Mesenchymal stem cell (in vitro differentiated cells and primary cell): ENCODE measurements at regions not wholly inside any gene's neighbourhood (a gene's known extent, or its start where the extent isn't known, plus 50 kb on each side); places are given as distances from the start of the nearest gene placed in this dataset.

Experiments
- DNase-seq: peaks from one replicate; pipeline ENCODE4 v3.0.0-alpha.2; 2013
- H2AFZ ChIP-seq: one replicate; pipeline ENCODE4 v1.6.1; 2013; ENCODE audit warnings: low read depth, mild to moderate bottlenecking, control low read depth, inconsistent platforms, low read length, moderate library complexity
- H2AK5ac ChIP-seq: 2 replicates; pipeline ENCODE4 v1.6.1; 2013; ENCODE audit warnings: low read length, moderate library complexity, mild to moderate bottlenecking, inconsistent platforms; ENCODE audit not compliant: severe bottlenecking
- H2BK120ac ChIP-seq: one replicate; pipeline ENCODE4 v1.6.1; 2013; ENCODE audit warnings: low read depth, mild to moderate bottlenecking, inconsistent platforms, low read length, moderate library complexity
- H2BK12ac ChIP-seq, 2 experiments: one replicate each; pipeline ENCODE4 v1.6.1; 2013; ENCODE audit warnings: inconsistent platforms in 2 of 2, low read length in 2 of 2, mild to moderate bottlenecking in 2 of 2, moderate library complexity in 2 of 2, control low read depth in 1 of 2
- H2BK15ac ChIP-seq: one replicate; pipeline ENCODE4 v1.6.1; 2013; ENCODE audit warnings: mild to moderate bottlenecking, low read depth, inconsistent platforms; ENCODE audit not compliant: poor library complexity, severe bottlenecking
- H2BK5ac ChIP-seq: 2 replicates; pipeline ENCODE4 v1.6.1; 2013; ENCODE audit warnings: low read depth, mild to moderate bottlenecking, low read length, control low read depth, inconsistent platforms; ENCODE audit not compliant: poor library complexity, severe bottlenecking
- H3K14ac ChIP-seq, 2 experiments: one replicate each; pipeline ENCODE4 v1.6.1; 2013; ENCODE audit warnings: inconsistent platforms in 2 of 2, low read length in 2 of 2, control low read depth in 1 of 2, mild to moderate bottlenecking in 1 of 2, moderate library complexity in 1 of 2
- H3K18ac ChIP-seq, 2 experiments: one replicate each; pipeline ENCODE4 v1.6.1; 2013; ENCODE audit warnings: inconsistent platforms in 2 of 2, low read length in 2 of 2, control low read depth in 1 of 2, low read depth in 1 of 2, mild to moderate bottlenecking in 1 of 2
- H3K23ac ChIP-seq, 2 experiments: one replicate each; pipeline ENCODE4 v1.6.1; 2013; ENCODE audit warnings: inconsistent platforms in 2 of 2, low read length in 2 of 2, mild to moderate bottlenecking in 2 of 2, moderate library complexity in 2 of 2, control low read depth in 1 of 2
- H3K27ac ChIP-seq: 2 replicates; pipeline ENCODE4 v1.5.1; 2013; ENCODE audit warnings: mild to moderate bottlenecking, moderate library complexity, low read length, control low read depth, inconsistent platforms; ENCODE audit not compliant: poor library complexity, severe bottlenecking
- H3K27me3 ChIP-seq, 2 experiments: 2 replicates each; pipeline versions ENCODE4 v1.6.1 to v1.7.0; 2013; ENCODE audit warnings: low read length in 2 of 2, mild to moderate bottlenecking in 2 of 2, moderate library complexity in 2 of 2, control low read depth in 1 of 2, inconsistent platforms in 1 of 2; ENCODE audit not compliant: control insufficient read depth in 1 of 2, insufficient read depth in 1 of 2
- H3K36me3 ChIP-seq, 2 experiments: 2 replicates each; pipeline versions ENCODE4 v1.6.1 to v1.7.0; 2013; ENCODE audit warnings: low read length in 2 of 2, control low read depth in 1 of 2, inconsistent platforms in 1 of 2, low read depth in 1 of 2, mild to moderate bottlenecking in 1 of 2; ENCODE audit not compliant: insufficient read depth in 2 of 2, control insufficient read depth in 1 of 2
- H3K4ac ChIP-seq, 2 experiments: one replicate each; pipeline ENCODE4 v1.6.1; 2013; ENCODE audit warnings: inconsistent platforms in 2 of 2, low read length in 2 of 2, mild to moderate bottlenecking in 2 of 2, moderate library complexity in 2 of 2, control low read depth in 1 of 2, low read depth in 1 of 2
- H3K4me1 ChIP-seq: 2 replicates; pipeline ENCODE4 v1.6.1; 2013; ENCODE audit warnings: low read depth, low read length, control low read depth; ENCODE audit not compliant: control insufficient read depth, insufficient read depth
- H3K4me2 ChIP-seq: 2 replicates; pipeline ENCODE4 v1.6.1; 2013; ENCODE audit warnings: low read length, mild to moderate bottlenecking, inconsistent platforms; ENCODE audit not compliant: poor library complexity, severe bottlenecking
- H3K4me3 ChIP-seq, 2 experiments: 2 replicates each; pipeline versions ENCODE4 v1.5.1 to v1.7.0; 2013; ENCODE audit warnings: low read length in 2 of 2, mild to moderate bottlenecking in 2 of 2, control low read depth in 1 of 2, low read depth in 1 of 2; ENCODE audit not compliant: insufficient read depth in 1 of 2
- H3K79me1 ChIP-seq: replicated peaks from 2 replicates; pipeline ENCODE4 v1.6.1; 2013; ENCODE audit warnings: mild to moderate bottlenecking, control low read depth, low read length, inconsistent platforms; ENCODE audit not compliant: poor library complexity, severe bottlenecking
- H3K9ac ChIP-seq: 2 replicates; pipeline ENCODE4 v1.7.0; 2013; ENCODE audit warnings: mild to moderate bottlenecking, low read length, moderate library complexity
- H3K9me3 ChIP-seq: 2 replicates; pipeline ENCODE4 v1.7.0; 2013; ENCODE audit warnings: mild to moderate bottlenecking, low read length; ENCODE audit not compliant: control insufficient read depth
- H4K8ac ChIP-seq: one replicate; pipeline ENCODE4 v1.6.1; 2013; ENCODE audit warnings: inconsistent platforms, mild to moderate bottlenecking, low read length, moderate library complexity
- H4K91ac ChIP-seq: one replicate; pipeline ENCODE4 v1.6.1; 2013; ENCODE audit warnings: mild to moderate bottlenecking, low read length, inconsistent platforms
- WGBS: methylation state at CpG from one replicate; pipeline ENCODE4 v1.1.7; 2013; ENCODE audit warnings: mixed read lengths; 5-methylcytosine and 5-hydroxymethylcytosine counted together

- H3K36me3 ChIP-seq: no peaks in the 10 kb centered on the region
- H4K8ac ChIP-seq: no peak overlapping the region
- 62% methylated on average over 3 of the region's 3 CpGs for WGBS
- H3K4ac ChIP-seq: no peak overlapping the region
- H2BK5ac ChIP-seq: no peak overlapping the region
- H2AFZ ChIP-seq: no peak overlapping the region
- no peak overlapping the region for H3K27ac ChIP-seq
- no peak overlapping the region for H2BK15ac ChIP-seq
- H3K79me1 ChIP-seq: no peaks in the 10 kb centered on the region
- H3K4me2 ChIP-seq: no peak overlapping the region
- no peak overlapping the region for H2BK120ac ChIP-seq
- H3K9me3 ChIP-seq: no peaks in the 10 kb centered on the region
- peaks cover 11% of the 10 kb centered on the region for H3K4me1 ChIP-seq
- H3K27me3 ChIP-seq: peaks cover 0 to 23% of the 10 kb centered on the region in 2 experiments
- no peak overlapping the region for H2AK5ac ChIP-seq
- DNase-seq: peak; percentile 87
- no peak overlapping the region for H3K9ac ChIP-seq
- H3K23ac ChIP-seq: no peak overlapping the region
- no peak overlapping the region for H3K4me3 ChIP-seq
- no peak overlapping the region for H2BK12ac ChIP-seq
- no peak overlapping the region for H3K18ac ChIP-seq
- no peak overlapping the region for H4K91ac ChIP-seq
- H3K14ac ChIP-seq: no peak overlapping the region
Measured at GRCh38 chr5:73391441-73391881, 57.1 kb downstream of the FOXD1 start.

GRCh38 chr5:73390972-73391371 lies 57.6 kb downstream of the FOXD1 start:
- H3K9me3 ChIP-seq: peaks cover 4% of the 10 kb centered on the region
- H3K4ac ChIP-seq: no peak overlapping the region
- H3K18ac ChIP-seq: no peak overlapping the region
- H2BK15ac ChIP-seq: no peak overlapping the region
- no peaks in the 10 kb centered on the region for H3K36me3 ChIP-seq
- no peak overlapping the region for H2BK120ac ChIP-seq
- DNase-seq: peak; percentile 42
- WGBS: 86% methylated on average over 1 of the region's 2 CpGs
- no peaks in the 10 kb centered on the region for H3K79me1 ChIP-seq
- H2BK12ac ChIP-seq: no peak overlapping the region
- H2AK5ac ChIP-seq: no peak overlapping the region
- no peak overlapping the region for H3K4me2 ChIP-seq
- no peak overlapping the region for H3K9ac ChIP-seq
- H3K14ac ChIP-seq: no peak overlapping the region
- H4K91ac ChIP-seq: no peak overlapping the region
- no peak overlapping the region for H3K27ac ChIP-seq
- no peak overlapping the region for H4K8ac ChIP-seq
- H3K4me1 ChIP-seq: peaks cover 11% of the 10 kb centered on the region
- H3K4me3 ChIP-seq: no peak overlapping the region
- no peak overlapping the region for H2AFZ ChIP-seq
- H3K27me3 ChIP-seq: peaks cover 0 to 20% of the 10 kb centered on the region in 2 experiments
- H3K23ac ChIP-seq: no peak overlapping the region
- H2BK5ac ChIP-seq: no peak overlapping the region

- Histone ChIP-seq H3K27me3 (peaks cover 0 to 14% of the 10 kb centered on the region in 2 experiments), H2BK5ac (no peak overlapping the region), H4K91ac (no peak overlapping the region), H3K4ac (peak overlapping the region in 1 of 2 experiments; percentile 54), H3K4me2 (no peak overlapping the region), H2BK12ac (peak overlapping the region in 1 of 2 experiments; percentile 67), H2BK15ac (no peak overlapping the region), H2AK5ac (peak overlapping the region; percentile 11), H3K9ac (no peak overlapping the region), H3K4me1 (peaks cover 7% of the 10 kb centered on the region), H3K14ac (no peak overlapping the region), H3K4me3 (no peak overlapping the region), H2AFZ (no peak overlapping the region), H4K8ac (peak overlapping the region; percentile 49), H3K79me1 (no peaks in the 10 kb centered on the region), H3K36me3 (no peaks in the 10 kb centered on the region), H3K9me3 (peaks cover 26% of the 10 kb centered on the region), H3K27ac (no peak overlapping the region), H2BK120ac (no peak overlapping the region), H3K23ac (no peak overlapping the region), H3K18ac (peak overlapping the region; percentile 30 to 75)
- DNase-seq: no peak
- 81% methylated on average over 2 of the region's 2 CpGs for WGBS
Measured at GRCh38 chr5:73388740-73389139, 59.8 kb downstream of the FOXD1 start.

GRCh38 chr5:73388306-73388684 lies 60.3 kb downstream of the FOXD1 start:
- H3K4me1 ChIP-seq: peaks cover 6% of the 10 kb centered on the region
- H3K79me1 ChIP-seq: no peaks in the 10 kb centered on the region
- no peak overlapping the region for H3K4me3 ChIP-seq
- no peak overlapping the region for H2BK15ac ChIP-seq
- no peak overlapping the region for H4K8ac ChIP-seq
- H3K27me3 ChIP-seq: peaks cover 0 to 14% of the 10 kb centered on the region in 2 experiments
- H3K23ac ChIP-seq: no peak overlapping the region
- H3K14ac ChIP-seq: no peak overlapping the region
- no peak overlapping the region for H3K18ac ChIP-seq
- H2AFZ ChIP-seq: no peak overlapping the region
- DNase-seq: peak; percentile 64
- H2BK12ac ChIP-seq: no peak overlapping the region
- H2BK120ac ChIP-seq: no peak overlapping the region
- H4K91ac ChIP-seq: no peak overlapping the region
- no peak overlapping the region for H3K4ac ChIP-seq
- peak overlapping the region; percentile 67 for H3K27ac ChIP-seq
- peaks cover 30% of the 10 kb centered on the region for H3K9me3 ChIP-seq
- H2BK5ac ChIP-seq: no peak overlapping the region
- H3K36me3 ChIP-seq: no peaks in the 10 kb centered on the region
- no peak overlapping the region for H3K9ac ChIP-seq
- WGBS: 31% methylated on average over 2 of the region's 4 CpGs
- H2AK5ac ChIP-seq: no peak overlapping the region
- no peak overlapping the region for H3K4me2 ChIP-seq
